Peyer's patch (tissue), 4 donors: ENCODE measurements at regions not wholly inside any gene's neighbourhood (a gene's known extent, or its start where the extent isn't known, plus 50 kb on each side); places are given as distances from the start of the nearest gene placed in this dataset.

Experiments
- POLR2A ChIP-seq, 2 donors: fragments of 450-650 bp; IDR thresholded peaks; one replicate each; pipeline ENCODE4 v1.5.1; 2017; ENCODE audit warnings: antibody characterized with exemption in 2 of 2, mild to moderate bottlenecking in 2 of 2, moderate library complexity in 2 of 2
- TF ChIP-seq, protein P1 (sequence below), 6 experiments: fragments of 450-650 bp in 4 of 6; fragments of 200-600 bp in 2 of 6; sonication (generic) in 1 of 6; IDR thresholded peaks; one replicate each; pipeline ENCODE4 v1.5.1; 2017 to 2019; ENCODE audit warnings: antibody characterized with exemption in 6 of 6, mild to moderate bottlenecking in 3 of 6, moderate library complexity in 1 of 6

DNA sequence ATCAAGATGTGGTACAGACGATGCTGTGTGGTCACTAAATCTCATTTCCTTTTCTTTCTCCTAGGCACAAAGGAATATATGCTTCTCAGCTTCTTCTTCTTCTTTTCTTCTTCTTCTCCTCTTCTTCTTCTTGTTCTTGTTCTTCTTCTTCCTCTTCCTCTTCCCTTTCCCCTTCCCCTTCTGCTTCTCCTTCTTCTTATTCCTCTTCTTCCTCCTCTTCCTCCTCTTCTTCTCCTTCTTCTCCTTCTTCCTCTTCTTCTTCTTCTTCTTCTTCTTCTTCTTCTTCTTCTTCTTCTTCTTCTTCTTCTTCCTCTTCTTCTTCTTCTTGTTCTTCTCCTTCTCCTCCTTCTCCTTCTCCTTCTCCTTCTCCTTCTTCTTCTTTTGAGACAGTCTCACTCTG is 190.4 kb upstream of the DTNBP1 start:
- no peak for TF ChIP-seq POLR2A (IDR thresholded peaks at IDR 0.05)
- TF ChIP-seq, protein P1, sequence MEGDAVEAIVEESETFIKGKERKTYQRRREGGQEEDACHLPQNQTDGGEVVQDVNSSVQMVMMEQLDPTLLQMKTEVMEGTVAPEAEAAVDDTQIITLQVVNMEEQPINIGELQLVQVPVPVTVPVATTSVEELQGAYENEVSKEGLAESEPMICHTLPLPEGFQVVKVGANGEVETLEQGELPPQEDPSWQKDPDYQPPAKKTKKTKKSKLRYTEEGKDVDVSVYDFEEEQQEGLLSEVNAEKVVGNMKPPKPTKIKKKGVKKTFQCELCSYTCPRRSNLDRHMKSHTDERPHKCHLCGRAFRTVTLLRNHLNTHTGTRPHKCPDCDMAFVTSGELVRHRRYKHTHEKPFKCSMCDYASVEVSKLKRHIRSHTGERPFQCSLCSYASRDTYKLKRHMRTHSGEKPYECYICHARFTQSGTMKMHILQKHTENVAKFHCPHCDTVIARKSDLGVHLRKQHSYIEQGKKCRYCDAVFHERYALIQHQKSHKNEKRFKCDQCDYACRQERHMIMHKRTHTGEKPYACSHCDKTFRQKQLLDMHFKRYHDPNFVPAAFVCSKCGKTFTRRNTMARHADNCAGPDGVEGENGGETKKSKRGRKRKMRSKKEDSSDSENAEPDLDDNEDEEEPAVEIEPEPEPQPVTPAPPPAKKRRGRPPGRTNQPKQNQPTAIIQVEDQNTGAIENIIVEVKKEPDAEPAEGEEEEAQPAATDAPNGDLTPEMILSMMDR (IDR thresholded peaks at IDR 0.05) = no peak
